NCI-H82 (cell line): ENCODE measurements at regions not wholly inside any gene's neighbourhood (a gene's known extent, or its start where the extent isn't known, plus 50 kb on each side); places are given as distances from the start of the nearest gene placed in this dataset.

Experiments used
- DNase-seq: peaks from one replicate; lab custom pipeline; 2025; lab: John Stamatoyannopoulos, UW

DNA sequence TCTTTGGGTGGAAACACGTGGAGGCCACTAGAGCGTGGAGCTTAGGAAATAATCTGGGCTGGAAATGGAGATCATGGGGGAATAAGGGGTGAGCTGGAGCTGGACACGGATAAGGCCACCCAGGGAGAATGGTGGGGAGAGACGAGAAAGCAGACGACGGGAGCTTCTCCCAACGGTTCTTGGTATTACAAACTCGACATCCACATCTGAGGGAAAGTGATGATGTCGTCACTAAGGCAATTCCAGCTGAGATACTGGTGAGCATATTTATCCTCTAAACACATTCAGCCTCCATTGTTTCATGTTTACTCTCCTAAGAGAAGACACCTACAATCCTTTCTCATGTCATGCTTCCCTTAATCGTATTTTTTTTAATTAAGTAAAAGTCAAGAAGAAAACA is 50.2 kb upstream of the SNX9 start:
- DNase-seq, result no peak
